Stimulated activated naive CD8-positive, alpha-beta T cell treated with anti-CD3 and anti-CD28 coated beads, Interleukin-15, amount 100 ng/mL, for 72 hours (primary cell): ENCODE measurements at regions not wholly inside any gene's neighbourhood (a gene's known extent, or its start where the extent isn't known, plus 50 kb on each side); places are given as distances from the start of the nearest gene placed in this dataset.

Source experiments
- ATAC-seq: fragments of 150-1000 bp; cut with Tn5 transposase; 2 replicates; pipeline ENCODE4 v1.10.0; 2021; ENCODE audit warnings: mild to moderate bottlenecking, moderate library complexity
- DNase-seq, 2 donors: peaks; one replicate each; pipeline ENCODE4 v3.0.0; 2021 to 2022
- H3K27ac Mint-ChIP-seq, 2 donors: one replicate each; pipeline ENCODE4 v1.8.0; 2022; ENCODE audit warnings: mild to moderate bottlenecking in 2 of 2, mixed read lengths in 2 of 2, moderate library complexity in 2 of 2
- H3K27me3 Mint-ChIP-seq: one replicate; pipeline ENCODE4 v1.8.0; 2022; ENCODE audit warnings: mixed read lengths
- H3K4me1 Mint-ChIP-seq: one replicate; pipeline ENCODE4 v1.8.0; 2022; ENCODE audit warnings: mild to moderate bottlenecking, mixed read lengths
- H3K4me3 Mint-ChIP-seq, 2 donors: one replicate each; pipeline ENCODE4 v1.8.0; 2022; ENCODE audit warnings: mild to moderate bottlenecking in 2 of 2, mixed read lengths in 2 of 2, moderate library complexity in 1 of 2
- H3K9me3 Mint-ChIP-seq, 2 donors: one replicate each; pipeline ENCODE4 v1.8.0; 2022; ENCODE audit warnings: mixed read lengths in 2 of 2

- no peak for ATAC-seq
- Mint-ChIP-seq H3K27ac (no peak overlapping the region), H3K4me1 (peaks cover 36% of the 10 kb centered on the region), H3K4me3 (no peak overlapping the region), H3K9me3 (no peaks in the 10 kb centered on the region), H3K27me3 (peaks cover 53% of the 10 kb centered on the region)
- no peak for DNase-seq
Measured at GRCh38 chr10:3420527-3421469, 248.2 kb upstream of the PITRM1 start.

GRCh38 chr10:3419719-3420495 lies 247.3 kb upstream of the PITRM1 start:
- Mint-ChIP-seq H3K27ac (no peak overlapping the region), H3K27me3 (peaks cover 49% of the 10 kb centered on the region), H3K9me3 (no peaks in the 10 kb centered on the region), H3K4me1 (peaks cover 34% of the 10 kb centered on the region), H3K4me3 (peak overlapping the region in 1 of 2 donors; percentile 66)
- ATAC-seq (peak; percentile 32), DNase-seq (peak in 1 of 2 donors; percentile 14)

- H3K27ac Mint-ChIP-seq = no peak overlapping the region
- DNase-seq = no peak
Measured at GRCh38 chr10:3418926-3419325, 246.3 kb upstream of the PITRM1 start.

GRCh38 chr10:3418041-3418754 lies 245.6 kb upstream of the PITRM1 start:
- Mint-ChIP-seq H3K27me3 (peaks cover 33% of the 10 kb centered on the region), H3K27ac (no peak overlapping the region), H3K4me1 (peaks cover 28% of the 10 kb centered on the region), H3K4me3 (no peak overlapping the region), H3K9me3 (no peaks in the 10 kb centered on the region)
- ATAC-seq (no peak), DNase-seq (no peak)

More at GRCh38 chr10:3418926-3419325, 246.3 kb upstream of the PITRM1 start:
- no peak for ATAC-seq
- Mint-ChIP-seq H3K4me3 (no peak overlapping the region), H3K9me3 (no peaks in the 10 kb centered on the region), H3K27me3 (peaks cover 39% of the 10 kb centered on the region), H3K4me1 (peaks cover 28% of the 10 kb centered on the region)

GRCh38 chr10:3417096-3417495 lies 244.5 kb upstream of the PITRM1 start:
- no peak overlapping the region for H3K27ac Mint-ChIP-seq

GRCh38 chr10:3415878-3416605 lies 243.5 kb upstream of the PITRM1 start:
- Mint-ChIP-seq H3K4me1 (peaks cover 18% of the 10 kb centered on the region), H3K27ac (no peak overlapping the region), H3K4me3 (no peak overlapping the region), H3K9me3 (peaks cover 2 to 4% of the 10 kb centered on the region in 2 donors), H3K27me3 (peaks cover 25% of the 10 kb centered on the region)
- DNase-seq (no peak), ATAC-seq (no peak)

More at GRCh38 chr10:3417096-3417495, 244.5 kb upstream of the PITRM1 start:
- no peak overlapping the region for H3K4me3 Mint-ChIP-seq
- no peaks in the 10 kb centered on the region for H3K9me3 Mint-ChIP-seq
- peaks cover 28% of the 10 kb centered on the region for H3K27me3 Mint-ChIP-seq
- no peak for DNase-seq
- no peak for ATAC-seq
- peaks cover 23% of the 10 kb centered on the region for H3K4me1 Mint-ChIP-seq

- Mint-ChIP-seq H3K4me3 (no peak overlapping the region), H3K4me1 (peaks cover 9% of the 10 kb centered on the region), H3K27me3 (peaks cover 16% of the 10 kb centered on the region), H3K9me3 (peaks cover 5 to 8% of the 10 kb centered on the region in 2 donors), H3K27ac (no peak overlapping the region)
- no peak for DNase-seq
- no peak for ATAC-seq
Measured at GRCh38 chr10:3415038-3415736, 242.6 kb upstream of the PITRM1 start.

GRCh38 chr10:3414667-3415023 lies 242.1 kb upstream of the PITRM1 start:
- H3K4me1 Mint-ChIP-seq = peaks cover 4% of the 10 kb centered on the region
- H3K4me3 Mint-ChIP-seq = no peak overlapping the region
- ATAC-seq (no peak), DNase-seq (no peak)
- H3K27ac Mint-ChIP-seq = no peak overlapping the region
- H3K9me3 Mint-ChIP-seq = peaks cover 5 to 8% of the 10 kb centered on the region in 2 donors
- H3K27me3 Mint-ChIP-seq = peaks cover 11% of the 10 kb centered on the region

- H3K4me1 Mint-ChIP-seq = no peaks in the 10 kb centered on the region
- no peak for ATAC-seq
- DNase-seq = no peak
- H3K9me3 Mint-ChIP-seq = peaks cover 5 to 8% of the 10 kb centered on the region in 2 donors
- H3K27me3 Mint-ChIP-seq = peaks cover 8% of the 10 kb centered on the region
- H3K27ac Mint-ChIP-seq = no peak overlapping the region
- H3K4me3 Mint-ChIP-seq = no peak overlapping the region
Measured at GRCh38 chr10:3413937-3414666, 241.5 kb upstream of the PITRM1 start.

- Mint-ChIP-seq H3K4me1 (no peaks in the 10 kb centered on the region), H3K27ac (no peak overlapping the region), H3K27me3 (peaks cover 14% of the 10 kb centered on the region), H3K4me3 (no peak overlapping the region), H3K9me3 (peaks cover 5 to 8% of the 10 kb centered on the region in 2 donors)
- ATAC-seq (peak; percentile 26), DNase-seq (no peak)
Measured at GRCh38 chr10:3412646-3413045, 240.1 kb upstream of the PITRM1 start.

- Mint-ChIP-seq H3K27me3 (peaks cover 17% of the 10 kb centered on the region), H3K4me3 (no peak overlapping the region), H3K9me3 (peaks cover 5 to 8% of the 10 kb centered on the region in 2 donors), H3K4me1 (no peaks in the 10 kb centered on the region), H3K27ac (no peak overlapping the region)
- ATAC-seq (no peak), DNase-seq (no peak)
Measured at GRCh38 chr10:3412071-3412582, 239.5 kb upstream of the PITRM1 start.

GRCh38 chr10:3411044-3411443 lies 238.5 kb upstream of the PITRM1 start:
- ATAC-seq (no peak), DNase-seq (no peak)
- H3K27me3 Mint-ChIP-seq = peaks cover 17% of the 10 kb centered on the region
- H3K27ac Mint-ChIP-seq = no peak overlapping the region
- H3K4me3 Mint-ChIP-seq = no peak overlapping the region
- peaks cover 5 to 8% of the 10 kb centered on the region in 2 donors for H3K9me3 Mint-ChIP-seq
- no peaks in the 10 kb centered on the region for H3K4me1 Mint-ChIP-seq

GRCh38 chr10:3409928-3410327 lies 237.3 kb upstream of the PITRM1 start:
- H3K4me1 Mint-ChIP-seq = no peaks in the 10 kb centered on the region
- H3K27ac Mint-ChIP-seq = no peak overlapping the region
- peaks cover 5 to 8% of the 10 kb centered on the region in 2 donors for H3K9me3 Mint-ChIP-seq
- DNase-seq = no peak
- H3K4me3 Mint-ChIP-seq = no peak overlapping the region
- ATAC-seq = no peak
- peaks cover 17% of the 10 kb centered on the region for H3K27me3 Mint-ChIP-seq
